ENCODE measurements at regions not wholly inside any gene's neighbourhood (a gene's known extent, or its start where the extent isn't known, plus 50 kb on each side); places are given as distances from the start of the nearest gene placed in this dataset.

GRCh38 chr5:124317451-124317850 lies 429.0 kb downstream of the ZNF608 start:
- Histone ChIP-seq H3K9ac (ENCODE audit: low read depth in 1 of 2, low read length in 2 of 2) (no peak overlapping the region), H3K9me3 (ENCODE audit: control insufficient read depth in 2 of 2, low read length in 2 of 2) (no peaks in the 10 kb centered on the region), H3K4me3 (ENCODE audit: low read length in 2 of 2) (no peak overlapping the region), H3K27ac (ENCODE audit: low read depth in 2 of 2, low read length in 2 of 2) (no peak overlapping the region), H3K4me1 (ENCODE audit: control insufficient read depth in 2 of 2, insufficient read depth in 2 of 2, low read length in 2 of 2) (no peaks in the 10 kb centered on the region), H3K27me3 (ENCODE audit: control insufficient read depth in 2 of 2, insufficient read depth in 2 of 2, low read length in 2 of 2) (no peaks in the 10 kb centered on the region), H3K36me3 (ENCODE audit: control insufficient read depth in 2 of 2, insufficient read depth in 2 of 2, low read length in 2 of 2) (no peaks in the 10 kb centered on the region)

- Histone ChIP-seq H3K27me3 (ENCODE audit: control insufficient read depth in 2 of 2, insufficient read depth in 2 of 2, low read length in 2 of 2) (no peaks in the 10 kb centered on the region), H3K4me1 (ENCODE audit: control insufficient read depth in 2 of 2, insufficient read depth in 2 of 2, low read length in 2 of 2) (no peaks in the 10 kb centered on the region), H3K4me3 (ENCODE audit: low read length in 2 of 2) (no peak overlapping the region), H3K36me3 (ENCODE audit: control insufficient read depth in 2 of 2, insufficient read depth in 2 of 2, low read length in 2 of 2) (no peaks in the 10 kb centered on the region), H3K9ac (ENCODE audit: low read depth in 1 of 2, low read length in 2 of 2) (no peak overlapping the region), H3K9me3 (ENCODE audit: control insufficient read depth in 2 of 2, low read length in 2 of 2) (no peaks in the 10 kb centered on the region), H3K27ac (ENCODE audit: low read depth in 2 of 2, low read length in 2 of 2) (no peak overlapping the region)
Measured at GRCh38 chr5:124315741-124316415, 430.6 kb downstream of the ZNF608 start.

- H3K9ac ChIP-seq (ENCODE audit: low read depth in 1 of 2, low read length in 2 of 2) = no peak overlapping the region
- H3K4me1 ChIP-seq (ENCODE audit: control insufficient read depth in 2 of 2, insufficient read depth in 2 of 2, low read length in 2 of 2) = no peaks in the 10 kb centered on the region
- H3K27me3 ChIP-seq (ENCODE audit: control insufficient read depth in 2 of 2, insufficient read depth in 2 of 2, low read length in 2 of 2) = no peaks in the 10 kb centered on the region
- H3K36me3 ChIP-seq (ENCODE audit: control insufficient read depth in 2 of 2, insufficient read depth in 2 of 2, low read length in 2 of 2) = no peaks in the 10 kb centered on the region
- H3K27ac ChIP-seq (ENCODE audit: low read depth in 2 of 2, low read length in 2 of 2) = no peak overlapping the region
- no peaks in the 10 kb centered on the region for H3K9me3 ChIP-seq (ENCODE audit: control insufficient read depth in 2 of 2, low read length in 2 of 2)
- H3K4me3 ChIP-seq (ENCODE audit: low read length in 2 of 2) = no peak overlapping the region
Measured at GRCh38 chr5:124310453-124310852, 436.0 kb downstream of the ZNF608 start.

GRCh38 chr5:124309241-124309980 lies 437.0 kb downstream of the ZNF608 start:
- H3K9me3 ChIP-seq (ENCODE audit: control insufficient read depth in 2 of 2, low read length in 2 of 2) = no peaks in the 10 kb centered on the region
- no peak overlapping the region for H3K9ac ChIP-seq (ENCODE audit: low read depth in 1 of 2, low read length in 2 of 2)
- no peak overlapping the region for H3K27ac ChIP-seq (ENCODE audit: low read depth in 2 of 2, low read length in 2 of 2)
- no peaks in the 10 kb centered on the region for H3K27me3 ChIP-seq (ENCODE audit: control insufficient read depth in 2 of 2, insufficient read depth in 2 of 2, low read length in 2 of 2)
- H3K4me3 ChIP-seq (ENCODE audit: low read length in 2 of 2) = no peak overlapping the region
- no peaks in the 10 kb centered on the region for H3K36me3 ChIP-seq (ENCODE audit: control insufficient read depth in 2 of 2, insufficient read depth in 2 of 2, low read length in 2 of 2)
- H3K4me1 ChIP-seq (ENCODE audit: control insufficient read depth in 2 of 2, insufficient read depth in 2 of 2, low read length in 2 of 2) = no peaks in the 10 kb centered on the region

DNA sequence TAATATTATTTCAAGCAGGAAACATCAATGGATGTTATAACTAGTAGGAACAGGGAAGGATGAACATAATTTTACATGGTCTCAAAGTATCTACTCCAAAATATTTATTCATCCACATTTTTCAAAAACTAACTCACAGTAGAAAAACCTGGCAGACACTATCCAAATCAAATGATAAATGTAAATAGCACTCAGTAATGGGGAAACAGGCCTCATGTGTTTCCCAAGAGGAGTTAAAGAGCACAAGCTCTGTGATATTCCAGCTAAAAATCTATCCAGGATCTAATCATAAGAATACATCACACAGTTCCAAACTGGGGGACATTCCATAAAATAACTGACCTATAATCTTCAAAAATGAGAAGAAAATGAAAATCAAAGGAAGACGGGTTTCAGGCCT lies 443.1 kb downstream of the ZNF608 start:
- H3K27me3 ChIP-seq (ENCODE audit: control insufficient read depth in 2 of 2, insufficient read depth in 2 of 2, low read length in 2 of 2) = no peaks in the 10 kb centered on the region
- no peaks in the 10 kb centered on the region for H3K36me3 ChIP-seq (ENCODE audit: control insufficient read depth in 2 of 2, insufficient read depth in 2 of 2, low read length in 2 of 2)
- no peak overlapping the region for H3K9ac ChIP-seq (ENCODE audit: low read depth in 1 of 2, low read length in 2 of 2)
- no peak overlapping the region for H3K4me3 ChIP-seq (ENCODE audit: low read length in 2 of 2)
- H3K27ac ChIP-seq (ENCODE audit: low read depth in 2 of 2, low read length in 2 of 2) = no peak overlapping the region
- no peaks in the 10 kb centered on the region for H3K4me1 ChIP-seq (ENCODE audit: control insufficient read depth in 2 of 2, insufficient read depth in 2 of 2, low read length in 2 of 2)
- H3K9me3 ChIP-seq (ENCODE audit: control insufficient read depth in 2 of 2, low read length in 2 of 2) = no peaks in the 10 kb centered on the region

DNA sequence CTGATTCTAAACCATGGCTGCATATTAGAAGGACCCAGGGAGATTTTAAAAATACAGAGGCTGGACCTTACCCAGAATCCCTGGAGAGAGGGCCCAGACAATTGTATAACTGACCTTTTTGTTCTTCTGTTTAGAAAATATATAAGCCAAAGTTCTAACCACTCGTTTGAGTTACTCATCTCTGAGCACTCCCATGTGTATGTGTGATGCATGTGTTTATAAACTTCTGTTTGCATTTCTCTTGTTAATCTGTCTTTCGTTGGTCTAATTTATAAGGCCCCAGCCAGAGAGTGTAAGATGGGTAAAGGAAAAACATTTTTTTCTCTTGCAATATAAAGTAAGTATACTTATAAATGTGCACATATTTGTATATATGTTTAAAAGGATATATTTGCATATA lies 443.9 kb downstream of the ZNF608 start:
- H3K9ac ChIP-seq (ENCODE audit: low read depth in 1 of 2, low read length in 2 of 2) = no peak overlapping the region
- H3K4me1 ChIP-seq (ENCODE audit: control insufficient read depth in 2 of 2, insufficient read depth in 2 of 2, low read length in 2 of 2) = no peaks in the 10 kb centered on the region
- no peaks in the 10 kb centered on the region for H3K9me3 ChIP-seq (ENCODE audit: control insufficient read depth in 2 of 2, low read length in 2 of 2)
- H3K4me3 ChIP-seq (ENCODE audit: low read length in 2 of 2) = no peak overlapping the region
- H3K36me3 ChIP-seq (ENCODE audit: control insufficient read depth in 2 of 2, insufficient read depth in 2 of 2, low read length in 2 of 2) = no peaks in the 10 kb centered on the region
- H3K27me3 ChIP-seq (ENCODE audit: control insufficient read depth in 2 of 2, insufficient read depth in 2 of 2, low read length in 2 of 2) = no peaks in the 10 kb centered on the region
- no peak overlapping the region for H3K27ac ChIP-seq (ENCODE audit: low read depth in 2 of 2, low read length in 2 of 2)

DNA sequence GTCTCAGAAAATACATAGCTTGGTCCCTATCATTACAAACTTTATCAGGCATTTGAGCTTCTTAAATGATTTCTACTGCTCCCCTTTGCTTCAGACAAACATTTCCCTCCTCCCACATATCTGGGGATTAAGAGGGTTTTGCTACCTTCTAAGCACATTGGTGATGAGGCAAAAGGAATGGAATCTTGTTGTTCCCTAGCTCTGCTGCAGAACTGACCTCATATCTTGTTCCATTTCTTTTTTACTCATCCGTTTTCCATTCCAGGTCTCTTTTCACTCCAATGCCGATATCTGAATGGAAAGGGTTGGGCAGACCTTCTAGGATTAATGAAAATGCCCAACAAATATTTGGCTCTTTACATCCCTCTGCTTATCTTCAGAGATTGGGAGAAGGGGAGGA lies 444.6 kb downstream of the ZNF608 start:
- H3K9me3 ChIP-seq (ENCODE audit: control insufficient read depth in 2 of 2, low read length in 2 of 2) = no peaks in the 10 kb centered on the region
- no peaks in the 10 kb centered on the region for H3K27me3 ChIP-seq (ENCODE audit: control insufficient read depth in 2 of 2, insufficient read depth in 2 of 2, low read length in 2 of 2)
- no peaks in the 10 kb centered on the region for H3K36me3 ChIP-seq (ENCODE audit: control insufficient read depth in 2 of 2, insufficient read depth in 2 of 2, low read length in 2 of 2)
- H3K9ac ChIP-seq (ENCODE audit: low read depth in 1 of 2, low read length in 2 of 2) = no peak overlapping the region
- H3K4me3 ChIP-seq (ENCODE audit: low read length in 2 of 2) = no peak overlapping the region
- H3K4me1 ChIP-seq (ENCODE audit: control insufficient read depth in 2 of 2, insufficient read depth in 2 of 2, low read length in 2 of 2) = no peaks in the 10 kb centered on the region
- H3K27ac ChIP-seq (ENCODE audit: low read depth in 2 of 2, low read length in 2 of 2) = no peak overlapping the region

DNA sequence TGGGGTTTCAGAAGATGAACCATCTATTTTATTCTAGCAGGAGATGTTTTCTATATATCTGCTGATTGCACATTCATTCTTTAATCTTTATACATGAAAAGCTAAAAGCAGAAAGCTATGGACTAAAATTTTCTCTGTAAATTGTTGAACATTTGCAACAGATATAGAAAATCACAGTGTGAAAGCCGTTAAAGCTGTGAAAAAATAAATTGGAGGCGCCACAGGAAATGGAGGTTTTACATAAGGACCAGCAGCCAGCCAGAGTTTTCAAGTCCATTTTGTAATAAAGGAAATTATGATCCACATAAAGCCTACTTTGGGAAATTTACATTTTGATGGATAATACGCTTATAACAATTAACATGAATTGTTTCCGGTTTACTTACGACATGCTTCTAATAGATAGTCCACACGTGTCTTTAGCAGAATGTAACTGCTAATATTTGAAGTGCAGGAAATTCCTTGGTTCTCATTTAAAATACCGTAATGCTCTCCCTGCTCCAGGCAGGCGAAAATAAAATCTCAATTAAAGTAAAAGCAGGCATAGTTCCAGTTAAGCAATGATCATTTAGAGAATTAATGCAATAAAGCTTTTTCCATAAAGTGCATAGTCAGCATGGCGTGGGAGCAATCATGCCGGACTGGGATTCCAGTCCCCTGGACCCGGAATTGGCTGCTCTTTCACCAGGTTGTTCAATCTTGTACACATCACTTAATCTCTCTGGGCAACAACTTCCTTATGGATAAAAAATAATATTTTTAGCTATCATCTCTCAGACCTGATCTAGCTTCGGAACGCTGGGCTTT lies 445.4 kb downstream of the ZNF608 start:
- Histone ChIP-seq H3K4me1 (ENCODE audit: control insufficient read depth in 2 of 2, insufficient read depth in 2 of 2, low read length in 2 of 2) (no peaks in the 10 kb centered on the region), H3K27me3 (ENCODE audit: control insufficient read depth in 2 of 2, insufficient read depth in 2 of 2, low read length in 2 of 2) (no peaks in the 10 kb centered on the region), H3K27ac (ENCODE audit: low read depth in 2 of 2, low read length in 2 of 2) (no peak overlapping the region), H3K9ac (ENCODE audit: low read depth in 1 of 2, low read length in 2 of 2) (no peak overlapping the region), H3K36me3 (ENCODE audit: control insufficient read depth in 2 of 2, insufficient read depth in 2 of 2, low read length in 2 of 2) (no peaks in the 10 kb centered on the region), H3K9me3 (ENCODE audit: control insufficient read depth in 2 of 2, low read length in 2 of 2) (no peaks in the 10 kb centered on the region), H3K4me3 (ENCODE audit: low read length in 2 of 2) (no peak overlapping the region)

DNA sequence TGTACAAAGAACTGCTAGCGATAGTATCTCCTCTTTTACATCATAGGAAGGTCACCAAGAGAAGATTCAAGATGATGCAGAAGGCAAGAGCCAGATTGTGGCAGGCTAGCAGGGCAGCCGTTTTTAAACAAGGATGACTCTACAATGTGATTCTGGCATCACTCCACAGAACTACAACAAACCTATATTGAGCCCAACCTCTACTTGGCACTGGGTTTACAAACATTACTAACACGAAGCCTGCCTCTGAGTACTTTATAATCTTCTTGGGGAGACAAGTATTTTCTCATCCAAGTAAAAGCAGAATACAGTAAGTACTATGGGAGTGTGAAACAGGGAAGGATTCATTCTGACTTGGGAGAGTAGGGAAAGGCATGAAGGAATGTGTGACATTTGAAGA lies 448.6 kb downstream of the ZNF608 start:
- Histone ChIP-seq H3K4me1 (ENCODE audit: control insufficient read depth in 2 of 2, insufficient read depth in 2 of 2, low read length in 2 of 2) (no peaks in the 10 kb centered on the region), H3K27me3 (ENCODE audit: control insufficient read depth in 2 of 2, insufficient read depth in 2 of 2, low read length in 2 of 2) (no peaks in the 10 kb centered on the region), H3K9me3 (ENCODE audit: control insufficient read depth in 2 of 2, low read length in 2 of 2) (no peaks in the 10 kb centered on the region), H3K36me3 (ENCODE audit: control insufficient read depth in 2 of 2, insufficient read depth in 2 of 2, low read length in 2 of 2) (no peaks in the 10 kb centered on the region), H3K4me3 (ENCODE audit: low read length in 2 of 2) (no peak overlapping the region), H3K27ac (ENCODE audit: low read depth in 2 of 2, low read length in 2 of 2) (no peak overlapping the region), H3K9ac (ENCODE audit: low read depth in 1 of 2, low read length in 2 of 2) (no peak overlapping the region)

DNA sequence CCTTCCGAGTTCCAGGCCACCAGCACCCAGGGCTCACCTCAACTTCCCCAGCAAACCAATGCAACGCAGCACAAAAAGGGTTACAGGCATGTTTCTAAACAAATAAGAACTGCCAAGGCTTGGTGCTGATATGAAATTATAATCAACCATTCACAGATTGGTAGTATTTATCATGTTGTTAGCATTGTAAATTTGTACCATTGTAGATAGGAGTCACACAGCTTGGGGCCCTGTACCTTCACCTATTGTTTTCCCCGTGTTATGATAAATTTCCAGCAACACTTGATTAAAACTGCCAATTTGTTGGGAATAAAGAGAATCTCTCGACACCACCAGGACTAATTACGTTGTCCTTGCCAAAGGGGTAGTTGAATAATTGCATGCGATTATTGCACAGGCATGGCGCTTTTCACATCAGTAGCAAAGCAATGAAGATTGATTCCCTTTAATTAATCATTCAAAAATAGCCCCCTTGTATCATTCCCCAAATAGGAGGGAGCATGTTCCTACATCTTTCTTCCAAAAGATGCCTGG lies 454.1 kb downstream of the ZNF608 start:
- H3K9me3 ChIP-seq (ENCODE audit: control insufficient read depth in 2 of 2, low read length in 2 of 2) = no peaks in the 10 kb centered on the region
- no peaks in the 10 kb centered on the region for H3K4me1 ChIP-seq (ENCODE audit: control insufficient read depth in 2 of 2, insufficient read depth in 2 of 2, low read length in 2 of 2)
- H3K4me3 ChIP-seq (ENCODE audit: low read length in 2 of 2) = no peak overlapping the region
- no peak overlapping the region for H3K9ac ChIP-seq (ENCODE audit: low read depth in 1 of 2, low read length in 2 of 2)
- no peaks in the 10 kb centered on the region for H3K36me3 ChIP-seq (ENCODE audit: control insufficient read depth in 2 of 2, insufficient read depth in 2 of 2, low read length in 2 of 2)
- no peaks in the 10 kb centered on the region for H3K27me3 ChIP-seq (ENCODE audit: control insufficient read depth in 2 of 2, insufficient read depth in 2 of 2, low read length in 2 of 2)
- no peak overlapping the region for H3K27ac ChIP-seq (ENCODE audit: low read depth in 2 of 2, low read length in 2 of 2)

Data from mucosa of rectum (tissue), 2 donors.